ENCODE measurements at regions not wholly inside any gene's neighbourhood (a gene's known extent, or its start where the extent isn't known, plus 50 kb on each side); places are given as distances from the start of the nearest gene placed in this dataset.

GRCh38 chr4:79798047-79798446, 275.0 kb downstream of the ANTXR2 start:
- no peak for TF ChIP-seq CTCF (conservative IDR thresholded peaks at IDR 0.05; ENCODE audit: low read depth, low read length)
- no peak for TF ChIP-seq EZH2 (IDR thresholded peaks at IDR 0.05; ENCODE audit: borderline replicate concordance, low read depth, low read length, poor library complexity, severe bottlenecking)

Measured in A673 (cell line).